Heart left ventricle (tissue), 16 donors: ENCODE measurements at regions not wholly inside any gene's neighbourhood (a gene's known extent, or its start where the extent isn't known, plus 50 kb on each side); places are given as distances from the start of the nearest gene placed in this dataset.

Experiments
- ATAC-seq, 4 donors: fragments of 200-7000 bp; cut with Tn5 transposase; one replicate each; pipeline ENCODE4 v1.9.1; 2020 to 2022; ENCODE audit warnings: moderate library complexity in 4 of 4, mild to moderate bottlenecking in 3 of 4, moderate number of reproducible peaks in 1 of 4
- DNase-seq, 5 donors: peaks; one replicate each; pipeline ENCODE4 v3.0.0-alpha.2; 2020
- H3K27ac ChIP-seq, 12 donors: fragments of 200-600 bp; sonication (generic) in 4 of 12; one replicate each; pipeline versions ENCODE4 v1.5.0 to v1.8.0; 2016 to 2022; ENCODE audit warnings: mild to moderate bottlenecking in 2 of 12
- H3K27me3 ChIP-seq, 9 donors: fragments of 200-600 bp; sonication (generic) in 2 of 9; one replicate each; pipeline versions ENCODE4 v1.5.1 to v1.8.0; 2016 to 2022; ENCODE audit warnings: mild to moderate bottlenecking in 3 of 9
- H3K36me3 ChIP-seq, 9 donors: fragments of 200-600 bp; sonication (generic) in 2 of 9; one replicate each; pipeline versions ENCODE4 v1.5.0 to v1.8.0; 2018 to 2022; ENCODE audit warnings: mild to moderate bottlenecking in 2 of 9
- H3K4me1 ChIP-seq, 12 donors: fragments of 200-600 bp; sonication (generic) in 4 of 12; one replicate each; pipeline versions ENCODE4 v1.5.0 to v1.8.0; 2016 to 2022; ENCODE audit warnings: mild to moderate bottlenecking in 3 of 12
- H3K4me3 ChIP-seq, 12 donors: fragments of 200-600 bp; sonication (generic) in 4 of 12; one replicate each; pipeline versions ENCODE4 v1.5.0 to v1.8.0; 2017 to 2022; ENCODE audit warnings: mild to moderate bottlenecking in 9 of 12, moderate library complexity in 4 of 12
- H3K9me3 ChIP-seq, 12 donors: fragments of 200-600 bp; sonication (generic) in 4 of 12; one replicate each; pipeline versions ENCODE4 v1.5.0 to v1.8.0; 2016 to 2022; ENCODE audit warnings: mild to moderate bottlenecking in 1 of 12
- CTCF ChIP-seq, 12 donors: fragments of 200-600 bp; sonication (generic) in 4 of 12; IDR thresholded peaks; one replicate each; pipeline versions ENCODE4 v1.5.0 to v1.8.0; 2018 to 2022; ENCODE audit warnings: antibody characterized with exemption in 12 of 12, mild to moderate bottlenecking in 5 of 12
- POLR2A ChIP-seq, 2 donors: fragments of 450-650 bp; IDR thresholded peaks; one replicate each; pipeline ENCODE4 v1.6.1; 2017; ENCODE audit warnings: antibody characterized with exemption in 2 of 2, mild to moderate bottlenecking in 2 of 2, moderate library complexity in 2 of 2
- WGBS, 4 donors: extraction: QIAGEN DNeasy Blood & Tissue Kit in 2 of 4; methylation state at CpG; one replicate each; pipeline versions ENCODE4 v1.1.5 to v1.1.7; 2013 to 2018; 5-methylcytosine and 5-hydroxymethylcytosine counted together
- intact Hi-C, 10 donors: fragments of 100-400 bp; cut with DNase I; formaldehyde crosslinking; loops; one replicate each; pipeline versions ENCODE4 v1.11.1 to v1.14.2; 2022
- donor health status: ischemic (EF 13 %, LVEDD 7.1; RV severe dilation, severe dysfunction).
- donor health status: healthy with polysubstance abuse.
- donor health status: DM: no; HTN: yes; CAD: no.
- donor health status: DM: no; HTN: no; CAD: no.
- donor health status: ischemic (EF 25% LVEDD 6.9; RV normal size, moderate dysfunction).
- donor health status: ischemic (EF 25% LVEDD 5.7; RV mildly dilated, moderate dysfunction).
- donor health status: healthy.
- donor health status: DM: yes; HTN: yes; CAD: no.
- donor health status: ischemic (EF 35%, LVEDD 5.7; RV mildly dilated, moderate dysfunction).
- donor health status: nonischemic (EF 11% LVEDD 7.7; RV severe dilation, severe dysfunction).
- donor health status: DM: yes; HTN: yes; CAD: no.
- donor health status: PGD.
- donor health status: ischemic (EF 29% LVEDD 5.4; RV normal size, mild dysfunction).
- donor health status: nonischemic (EF 23%, LVEDD 6.1; RV moderate dilation, normal function).

- Histone ChIP-seq H3K9me3 (peaks cover 0 to 5% (median 0%) of the 10 kb centered on the region in 12 donors), H3K27me3 (no peaks in the 10 kb centered on the region), H3K4me1 (no peaks in the 10 kb centered on the region), H3K4me3 (no peak overlapping the region), H3K27ac (no peak overlapping the region), H3K36me3 (no peaks in the 10 kb centered on the region)
- WGBS, 4 donors = 74 to 81% (median 79%) methylated on average over 2 of the region's 2 CpGs
- ATAC-seq (no peak), DNase-seq (no peak)
- TF ChIP-seq POLR2A (IDR thresholded peaks at IDR 0.05) (no peak), CTCF (IDR thresholded peaks at IDR 0.05) (no peak)
- intact Hi-C loops = no loop called here
These were observed 1462.1 kb upstream of the CDH9 start for GRCh38 chr5:28500511-28500910.

DNA sequence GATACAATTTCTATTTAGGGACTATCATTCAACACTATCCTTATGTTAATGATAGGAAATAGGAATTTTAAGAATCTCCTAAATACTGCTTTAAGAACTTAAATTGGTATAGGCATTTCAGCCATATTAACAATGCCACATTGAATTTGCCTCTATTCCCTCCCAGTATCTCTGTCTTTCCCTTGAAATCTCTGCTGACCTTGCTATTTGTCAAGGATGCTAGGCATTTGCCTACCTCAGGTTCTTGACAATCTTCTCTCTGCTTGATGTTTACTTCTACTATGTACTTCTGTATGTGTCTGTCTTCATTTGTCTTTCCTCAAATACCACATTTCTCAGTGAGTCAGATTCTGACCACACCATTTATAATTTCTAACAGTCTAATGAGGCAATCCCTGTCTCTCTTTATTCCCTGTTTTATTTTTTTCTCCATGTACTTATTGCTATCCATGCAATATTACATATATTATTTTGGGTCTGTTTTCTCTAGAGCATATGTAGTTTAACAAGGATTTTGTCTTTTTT is 1461.4 kb upstream of the CDH9 start:
- intact Hi-C loops = no loop called here
- Histone ChIP-seq H3K36me3 (no peaks in the 10 kb centered on the region), H3K9me3 (peaks cover 0 to 5% (median 0%) of the 10 kb centered on the region in 12 donors), H3K27ac (no peak overlapping the region), H3K27me3 (no peaks in the 10 kb centered on the region), H3K4me1 (no peaks in the 10 kb centered on the region), H3K4me3 (no peak overlapping the region)
- ATAC-seq = no peak
- no peak for TF ChIP-seq CTCF (IDR thresholded peaks at IDR 0.05)
- TF ChIP-seq POLR2A (IDR thresholded peaks at IDR 0.05) = no peak
- no peak for DNase-seq

GRCh38 chr5:28495876-28496275 is 1457.5 kb upstream of the CDH9 start:
- Histone ChIP-seq H3K9me3 (peaks cover 0 to 6% (median 0%) of the 10 kb centered on the region in 12 donors), H3K4me1 (no peaks in the 10 kb centered on the region), H3K27ac (no peak overlapping the region), H3K27me3 (no peaks in the 10 kb centered on the region), H3K36me3 (no peaks in the 10 kb centered on the region), H3K4me3 (no peak overlapping the region)
- TF ChIP-seq POLR2A (IDR thresholded peaks at IDR 0.05) (no peak), CTCF (IDR thresholded peaks at IDR 0.05) (no peak)
- no peak for DNase-seq
- ATAC-seq = no peak
- WGBS, 4 donors = 79 to 86% (median 83%) methylated on average over 3 of the region's 3 CpGs
- intact Hi-C loops = no loop called here

- ATAC-seq = no peak
- Histone ChIP-seq H3K9me3 (peaks cover 0 to 6% (median 0%) of the 10 kb centered on the region in 12 donors), H3K27ac (no peak overlapping the region), H3K4me1 (no peaks in the 10 kb centered on the region), H3K27me3 (no peaks in the 10 kb centered on the region), H3K36me3 (no peaks in the 10 kb centered on the region), H3K4me3 (no peak overlapping the region)
- TF ChIP-seq CTCF (IDR thresholded peaks at IDR 0.05) = no peak
- no peak for TF ChIP-seq POLR2A (IDR thresholded peaks at IDR 0.05)
- intact Hi-C loops = no loop called here
- DNase-seq = no peak
- 73 to 89% (median 85%) methylated on average over 1 of the region's 1 CpG for WGBS, 4 donors
These were observed 1455.1 kb upstream of the CDH9 start for GRCh38 chr5:28493456-28493855.
